Transverse colon (tissue), 4 donors: ENCODE measurements at regions not wholly inside any gene's neighbourhood (a gene's known extent, or its start where the extent isn't known, plus 50 kb on each side); places are given as distances from the start of the nearest gene placed in this dataset.

ENCODE experiments used
- POLR2A ChIP-seq: fragments of 450-650 bp; IDR thresholded peaks from one replicate; pipeline ENCODE4 v1.6.1; 2016; ENCODE audit warnings: antibody characterized with exemption, mild to moderate bottlenecking, moderate library complexity
- POLR2AphosphoS5 ChIP-seq, 3 donors: sonication (generic); formaldehyde crosslinking; IDR thresholded peaks; one replicate each; pipeline ENCODE4 v1.6.1; 2016; ENCODE audit warnings: antibody characterized with exemption in 3 of 3
- TF ChIP-seq, protein P1 (sequence below), 5 experiments: fragments of 200-600 bp in 3 of 5; fragments of 450-650 bp in 2 of 5; sonication (generic) in 3 of 5; IDR thresholded peaks; 1 replicate in 2 of 5; 2 replicates in 3 of 5; pipeline ENCODE4 v1.5.1; 2016 to 2017; ENCODE audit warnings: antibody characterized with exemption in 5 of 5, inconsistent platforms in 3 of 5, mild to moderate bottlenecking in 2 of 5, moderate library complexity in 1 of 5

DNA sequence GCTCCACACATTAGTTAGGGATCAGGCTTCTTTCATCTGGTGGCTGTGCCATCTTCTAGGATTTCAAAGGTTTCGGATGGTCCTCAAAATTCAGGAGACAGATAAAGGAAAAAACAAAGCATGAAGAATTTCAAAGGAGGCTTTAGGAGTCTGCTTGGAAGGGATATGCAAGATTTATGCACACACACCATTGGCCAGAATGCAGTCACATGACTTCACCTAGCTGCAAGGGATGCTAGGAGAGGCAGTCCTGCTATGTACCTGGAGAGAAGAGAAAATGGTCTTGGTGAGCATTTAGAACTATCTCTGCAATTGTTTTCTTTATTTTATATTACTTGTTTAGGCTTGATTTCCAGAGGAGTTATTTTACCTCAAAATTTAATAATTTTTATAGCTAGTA, 174.6 kb downstream of the PCTP start:
- TF ChIP-seq, protein P1, sequence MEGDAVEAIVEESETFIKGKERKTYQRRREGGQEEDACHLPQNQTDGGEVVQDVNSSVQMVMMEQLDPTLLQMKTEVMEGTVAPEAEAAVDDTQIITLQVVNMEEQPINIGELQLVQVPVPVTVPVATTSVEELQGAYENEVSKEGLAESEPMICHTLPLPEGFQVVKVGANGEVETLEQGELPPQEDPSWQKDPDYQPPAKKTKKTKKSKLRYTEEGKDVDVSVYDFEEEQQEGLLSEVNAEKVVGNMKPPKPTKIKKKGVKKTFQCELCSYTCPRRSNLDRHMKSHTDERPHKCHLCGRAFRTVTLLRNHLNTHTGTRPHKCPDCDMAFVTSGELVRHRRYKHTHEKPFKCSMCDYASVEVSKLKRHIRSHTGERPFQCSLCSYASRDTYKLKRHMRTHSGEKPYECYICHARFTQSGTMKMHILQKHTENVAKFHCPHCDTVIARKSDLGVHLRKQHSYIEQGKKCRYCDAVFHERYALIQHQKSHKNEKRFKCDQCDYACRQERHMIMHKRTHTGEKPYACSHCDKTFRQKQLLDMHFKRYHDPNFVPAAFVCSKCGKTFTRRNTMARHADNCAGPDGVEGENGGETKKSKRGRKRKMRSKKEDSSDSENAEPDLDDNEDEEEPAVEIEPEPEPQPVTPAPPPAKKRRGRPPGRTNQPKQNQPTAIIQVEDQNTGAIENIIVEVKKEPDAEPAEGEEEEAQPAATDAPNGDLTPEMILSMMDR (IDR thresholded peaks at IDR 0.05) = no peak
- TF ChIP-seq POLR2AphosphoS5 (IDR thresholded peaks at IDR 0.05) = no peak
- TF ChIP-seq POLR2A = no peak
